Stimulated activated effector memory CD8-positive, alpha-beta T cell treated with anti-CD3 and anti-CD28 coated beads, Interleukin-12 subunit alpha, Interleukin-12 subunit beta, amount 100 ng/mL, for 72 hours (primary cell): ENCODE measurements at regions not wholly inside any gene's neighbourhood (a gene's known extent, or its start where the extent isn't known, plus 50 kb on each side); places are given as distances from the start of the nearest gene placed in this dataset.
"Not testable (repeated sequence)": the region's sequence is repeated elsewhere in the genome, so short reads cannot be mapped to it uniquely, and the experiment has no call there.

Experiments
- ATAC-seq: fragments of 150-1000 bp; cut with Tn5 transposase; 2 replicates; pipeline ENCODE4 v1.10.0; 2021
- DNase-seq, 2 donors: peaks; one replicate each; pipeline ENCODE4 v3.0.0; 2021 to 2022; ENCODE audit warnings: low spot score in 2 of 2
- H3K27ac Mint-ChIP-seq: one replicate; pipeline ENCODE4 v1.8.0; 2022; ENCODE audit warnings: mild to moderate bottlenecking, mixed read lengths
- H3K36me3 Mint-ChIP-seq: one replicate; pipeline ENCODE4 v1.8.0; 2022; ENCODE audit warnings: mild to moderate bottlenecking, mixed read lengths
- H3K4me1 Mint-ChIP-seq: one replicate; pipeline ENCODE4 v1.8.0; 2022; ENCODE audit warnings: mixed read lengths
- H3K4me3 Mint-ChIP-seq: one replicate; pipeline ENCODE4 v1.8.0; 2022; ENCODE audit warnings: mild to moderate bottlenecking, mixed read lengths
- H3K9me3 Mint-ChIP-seq: one replicate; pipeline ENCODE4 v1.8.0; 2022; ENCODE audit warnings: mixed read lengths

- H3K27ac Mint-ChIP-seq, H3K36me3 Mint-ChIP-seq, DNase-seq, H3K4me1 Mint-ChIP-seq, H3K9me3 Mint-ChIP-seq, H3K4me3 Mint-ChIP-seq, ATAC-seq: not testable (repeated sequence)
Observed at GRCh38 chr22:25431637-25432342, 132.7 kb upstream of the GRK3 start.

GRCh38 chr22:25433381-25433970, 131.0 kb upstream of the GRK3 start:
- H3K27ac Mint-ChIP-seq: peak overlapping the region; percentile 3
- not testable (repeated sequence) for H3K36me3 Mint-ChIP-seq, DNase-seq, H3K4me3 Mint-ChIP-seq, ATAC-seq, H3K4me1 Mint-ChIP-seq, H3K9me3 Mint-ChIP-seq

- H3K27ac Mint-ChIP-seq: peak overlapping the region; percentile 64
- no peaks in the 10 kb centered on the region for H3K36me3 Mint-ChIP-seq
- no peaks in the 10 kb centered on the region for H3K9me3 Mint-ChIP-seq
- DNase-seq (no peak), ATAC-seq (no peak)
- peaks cover 5% of the 10 kb centered on the region for H3K4me1 Mint-ChIP-seq
- no peak overlapping the region for H3K4me3 Mint-ChIP-seq
Observed at GRCh38 chr22:25437414-25438160, 126.9 kb upstream of the GRK3 start.

GRCh38 chr22:25447067-25447685, 117.3 kb upstream of the GRK3 start:
- Mint-ChIP-seq H3K4me1 (peaks cover 24% of the 10 kb centered on the region), H3K27ac (peak overlapping the region; percentile 97), H3K36me3 (peaks cover 46% of the 10 kb centered on the region), H3K9me3 (no peaks in the 10 kb centered on the region), H3K4me3 (no peak overlapping the region)
- ATAC-seq (no peak), DNase-seq (no peak)

GRCh38 chr22:25447686-25448434, 116.6 kb upstream of the GRK3 start:
- DNase-seq (peak; percentile 90 to 95), ATAC-seq (peak; percentile 92)
- Mint-ChIP-seq H3K27ac (peak overlapping the region; percentile 97), H3K36me3 (peaks cover 53% of the 10 kb centered on the region), H3K4me3 (peak overlapping the region; percentile 76), H3K9me3 (no peaks in the 10 kb centered on the region), H3K4me1 (peaks cover 30% of the 10 kb centered on the region)

- peak overlapping the region; percentile 97 for H3K27ac Mint-ChIP-seq
- ATAC-seq: peak; percentile 69
- peaks cover 35% of the 10 kb centered on the region for H3K4me1 Mint-ChIP-seq
- peak in 1 of 2 donors; percentile 57 for DNase-seq
- H3K4me3 Mint-ChIP-seq: peak overlapping the region; percentile 76
- H3K9me3 Mint-ChIP-seq: no peaks in the 10 kb centered on the region
- H3K36me3 Mint-ChIP-seq: peaks cover 60% of the 10 kb centered on the region
Observed at GRCh38 chr22:25448435-25449051, 115.9 kb upstream of the GRK3 start.

- H3K4me1 Mint-ChIP-seq: peaks cover 42% of the 10 kb centered on the region
- H3K27ac Mint-ChIP-seq: no peak overlapping the region
Observed at GRCh38 chr22:25449781-25450317, 114.6 kb upstream of the GRK3 start.

GRCh38 chr22:25451480-25452114, 112.9 kb upstream of the GRK3 start:
- Mint-ChIP-seq H3K4me1 (peaks cover 46% of the 10 kb centered on the region), H3K27ac (peak overlapping the region; percentile 46), H3K9me3 (no peaks in the 10 kb centered on the region), H3K36me3 (peaks cover 84% of the 10 kb centered on the region), H3K4me3 (peak overlapping the region; percentile 76)
- DNase-seq: no peak
- ATAC-seq: no peak

More at GRCh38 chr22:25449781-25450317, 114.6 kb upstream of the GRK3 start:
- Mint-ChIP-seq H3K9me3 (no peaks in the 10 kb centered on the region), H3K36me3 (peaks cover 73% of the 10 kb centered on the region), H3K4me3 (peak overlapping the region; percentile 76)
- no peak for ATAC-seq
- DNase-seq: no peak

GRCh38 chr22:25452116-25452700, 112.3 kb upstream of the GRK3 start:
- Mint-ChIP-seq H3K36me3 (peaks cover 91% of the 10 kb centered on the region), H3K9me3 (no peaks in the 10 kb centered on the region), H3K4me3 (peak overlapping the region; percentile 76), H3K27ac (peak overlapping the region; percentile 46), H3K4me1 (peaks cover 49% of the 10 kb centered on the region)
- ATAC-seq: no peak
- DNase-seq: no peak

- Mint-ChIP-seq H3K27ac (peak overlapping the region; percentile 17), H3K4me3 (peak overlapping the region; percentile 76), H3K36me3 (peaks cover 94% of the 10 kb centered on the region), H3K9me3 (no peaks in the 10 kb centered on the region), H3K4me1 (peaks cover 49% of the 10 kb centered on the region)
- DNase-seq (no peak), ATAC-seq (no peak)
Observed at GRCh38 chr22:25453058-25453457, 111.4 kb upstream of the GRK3 start.

GRCh38 chr22:25453557-25453956, 110.9 kb upstream of the GRK3 start:
- ATAC-seq: peak; percentile 84
- DNase-seq: no peak
- Mint-ChIP-seq H3K4me3 (peak overlapping the region; percentile 5), H3K9me3 (no peaks in the 10 kb centered on the region), H3K4me1 (peaks cover 49% of the 10 kb centered on the region), H3K36me3 (peaks cover 94% of the 10 kb centered on the region), H3K27ac (peak overlapping the region; percentile 17)

GRCh38 chr22:25456300-25457043, 108.0 kb upstream of the GRK3 start:
- DNase-seq, H3K9me3 Mint-ChIP-seq, H3K27ac Mint-ChIP-seq, H3K4me3 Mint-ChIP-seq, ATAC-seq: not testable (repeated sequence)
- peaks cover 33% of the 10 kb centered on the region for H3K4me1 Mint-ChIP-seq
- peaks cover 94% of the 10 kb centered on the region for H3K36me3 Mint-ChIP-seq

GRCh38 chr22:25458631-25459030, 105.8 kb upstream of the GRK3 start:
- H3K9me3 Mint-ChIP-seq, ATAC-seq, DNase-seq, H3K4me3 Mint-ChIP-seq, H3K27ac Mint-ChIP-seq: not testable (repeated sequence)
- Mint-ChIP-seq H3K36me3 (peaks cover 91% of the 10 kb centered on the region), H3K4me1 (peaks cover 22% of the 10 kb centered on the region)
